HG03060 (cell line): ENCODE measurements at regions not wholly inside any gene's neighbourhood (a gene's known extent, or its start where the extent isn't known, plus 50 kb on each side); places are given as distances from the start of the nearest gene placed in this dataset.
"Not testable (repeated sequence)": the region's sequence is repeated elsewhere in the genome, so short reads cannot be mapped to it uniquely, and the experiment has no call there.

Source experiments
- ATAC-seq: cut with Tn5 transposase; IDR thresholded peaks from one replicate; pipeline ENCODE4 v1.9.1; 2021; ENCODE audit warnings: low read depth, moderate number of reproducible peaks; ENCODE audit not compliant: unreplicated experiment

- no peak for ATAC-seq
Observed at GRCh38 chr4:42205541-42205940, 53.1 kb upstream of the BEND4 start.

DNA sequence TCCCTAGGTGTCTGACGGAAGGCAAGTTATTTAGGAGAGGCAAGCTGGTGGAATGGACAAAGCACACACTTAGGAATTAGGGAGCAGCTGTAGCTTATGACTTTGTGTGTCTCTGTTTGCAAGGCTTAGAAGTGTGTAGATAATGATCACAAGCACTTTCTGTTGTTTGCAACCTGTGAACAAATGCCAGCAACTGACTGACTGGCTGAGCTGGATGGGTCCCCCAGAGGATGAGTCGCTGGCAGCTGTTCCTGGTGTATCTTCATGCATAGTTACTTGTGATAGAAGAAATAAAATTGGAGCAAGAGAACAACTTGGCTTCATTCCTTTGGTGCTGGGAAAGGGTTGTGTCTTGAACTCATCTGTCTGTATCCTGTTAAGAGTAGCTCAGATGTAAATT, 64.2 kb upstream of the BEND4 start:
- no peak for ATAC-seq

- ATAC-seq, result no peak
Observed at GRCh38 chr4:42225286-42225685, 72.8 kb upstream of the BEND4 start.

GRCh38 chr4:42234817-42235216, 82.4 kb upstream of the BEND4 start:
- ATAC-seq, result no peak

DNA sequence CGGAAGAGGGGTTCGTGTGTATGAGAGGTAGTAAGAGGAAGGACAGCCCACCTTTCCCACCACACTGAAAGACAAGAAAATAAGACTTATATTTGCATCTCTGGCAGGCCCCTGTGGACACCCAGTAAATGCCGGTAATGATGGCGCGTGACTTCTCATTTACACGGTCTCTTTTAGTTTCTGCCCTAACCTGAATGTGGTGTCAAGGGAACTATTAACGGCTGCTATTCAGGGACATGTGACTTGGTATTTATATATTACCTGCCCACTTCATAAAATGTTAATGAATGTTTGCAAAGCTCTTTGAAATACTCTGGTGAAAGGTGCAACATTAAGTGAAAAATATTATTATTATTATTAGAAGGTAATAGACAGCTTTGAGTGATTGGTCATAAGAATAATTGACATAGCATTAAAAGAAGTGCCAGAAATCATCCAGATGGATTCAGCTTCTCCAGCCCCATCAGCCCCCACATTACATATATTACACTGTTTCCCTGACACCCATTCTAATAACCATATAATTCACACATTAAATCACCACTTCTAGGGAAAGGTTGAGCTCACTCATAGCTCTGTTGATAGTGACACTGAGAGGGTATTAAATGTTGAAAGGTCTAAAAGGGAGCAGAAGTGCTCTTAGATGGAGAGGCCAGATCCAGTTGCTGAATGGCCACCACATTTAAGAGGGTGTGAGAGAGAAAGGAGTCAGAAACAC, 83.0 kb upstream of the BEND4 start:
- no peak for ATAC-seq

DNA sequence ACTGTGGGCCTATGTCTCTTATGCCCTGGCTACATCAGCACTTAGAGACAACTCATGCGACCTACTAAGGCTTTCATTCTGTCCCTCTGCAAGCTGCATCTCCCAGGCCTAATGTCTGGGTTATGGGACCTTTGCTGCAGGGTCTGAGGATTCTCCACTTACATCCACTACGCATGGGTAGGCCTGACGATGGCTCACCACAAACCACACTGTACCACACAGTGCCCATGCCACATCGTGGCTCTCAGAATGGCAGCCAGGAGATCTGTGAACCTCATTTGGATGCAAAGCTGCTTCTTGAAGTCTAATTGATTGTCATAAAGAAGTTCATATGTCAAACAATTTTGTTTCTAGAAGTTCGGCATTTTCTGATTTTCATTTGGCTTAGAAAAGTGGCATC, 84.6 kb upstream of the BEND4 start:
- no peak for ATAC-seq

DNA sequence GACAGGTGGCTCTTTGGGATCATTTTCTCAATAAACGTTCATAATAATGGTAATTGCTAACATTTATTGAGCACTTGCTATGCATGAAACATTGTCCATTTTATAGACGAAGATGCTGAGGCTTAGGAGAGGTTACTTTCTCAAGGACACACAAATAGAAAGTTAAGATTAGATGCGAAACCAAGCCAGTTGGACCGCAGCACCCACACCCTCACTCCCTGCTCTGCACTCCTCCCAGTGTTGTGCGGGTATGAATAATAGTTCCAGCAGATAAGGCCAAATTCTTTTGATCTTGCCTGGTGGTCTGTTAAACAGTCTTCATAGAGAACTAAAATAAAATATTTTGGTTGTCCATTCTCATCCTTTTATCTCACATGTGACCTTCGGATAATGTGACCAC, 85.0 kb upstream of the BEND4 start:
- no peak for ATAC-seq

- no peak for ATAC-seq
Observed at GRCh38 chr4:42248972-42249371, 96.5 kb upstream of the BEND4 start.

DNA sequence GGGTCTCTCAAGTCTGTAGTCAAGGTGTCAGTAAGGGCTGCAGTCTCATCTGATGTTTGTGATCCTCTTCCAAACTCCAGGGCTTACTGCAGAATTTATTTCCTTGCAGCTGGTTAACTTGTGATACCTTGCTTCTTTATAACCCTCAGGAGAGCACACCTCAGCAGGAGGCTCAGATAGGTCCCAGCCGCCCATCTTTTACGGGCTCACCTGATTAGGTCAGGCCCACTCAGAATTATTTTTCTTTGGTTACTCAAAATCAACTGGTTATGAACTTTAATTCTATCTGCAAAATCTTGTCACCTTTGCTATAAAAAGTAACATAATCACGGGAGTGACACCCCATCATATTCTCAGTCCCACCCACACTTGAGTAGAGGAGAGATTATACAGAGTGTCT, 99.9 kb upstream of the BEND4 start:
- no peak for ATAC-seq

GRCh38 chr4:42257645-42258044, 105.2 kb upstream of the BEND4 start:
- ATAC-seq, result not testable (repeated sequence)

GRCh38 chr4:42262701-42263490, 110.4 kb upstream of the BEND4 start:
- no peak for ATAC-seq

- no peak for ATAC-seq
Observed at GRCh38 chr4:42265782-42266602, 113.5 kb upstream of the BEND4 start.

DNA sequence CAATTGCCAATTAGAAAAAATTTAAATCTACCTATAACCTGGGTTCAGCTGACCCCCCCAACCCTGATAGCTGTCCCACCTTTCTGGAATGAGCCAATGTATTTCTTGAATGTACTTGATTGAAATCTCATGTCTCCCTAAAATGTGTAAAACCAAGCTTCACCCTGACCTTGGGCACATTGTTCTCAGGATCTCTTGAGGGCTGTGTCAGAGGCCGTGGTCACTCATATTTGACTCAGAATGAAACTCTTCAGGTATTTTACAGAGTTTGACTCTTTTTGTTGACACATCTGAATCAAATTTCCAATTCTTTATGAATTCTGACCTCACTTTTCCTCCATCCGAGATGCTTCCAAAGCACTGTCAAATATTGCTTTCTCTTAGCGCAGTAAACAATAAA, 115.3 kb upstream of the BEND4 start:
- ATAC-seq, result no peak

DNA sequence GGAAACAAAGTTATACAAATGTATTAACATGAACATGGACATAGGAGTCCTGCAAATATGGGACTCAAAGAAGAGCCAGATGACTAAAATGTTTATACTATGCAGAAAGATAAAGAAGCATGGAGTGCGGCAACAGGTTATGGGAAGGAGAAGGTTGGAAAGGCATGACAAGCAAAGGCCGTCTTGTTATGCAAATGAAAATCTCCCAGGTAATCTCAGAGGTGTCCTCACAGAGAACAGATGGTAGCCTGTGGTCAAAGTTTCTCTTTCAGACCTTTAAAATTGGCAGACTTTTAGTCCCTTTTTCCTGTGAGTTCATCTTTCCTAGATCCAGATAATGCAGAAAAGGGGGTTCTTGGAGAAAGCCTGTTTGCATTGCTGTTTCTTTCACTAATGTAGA, 116.4 kb upstream of the BEND4 start:
- ATAC-seq, result no peak

GRCh38 chr4:42271096-42271495, 118.6 kb upstream of the BEND4 start:
- ATAC-seq, result no peak

DNA sequence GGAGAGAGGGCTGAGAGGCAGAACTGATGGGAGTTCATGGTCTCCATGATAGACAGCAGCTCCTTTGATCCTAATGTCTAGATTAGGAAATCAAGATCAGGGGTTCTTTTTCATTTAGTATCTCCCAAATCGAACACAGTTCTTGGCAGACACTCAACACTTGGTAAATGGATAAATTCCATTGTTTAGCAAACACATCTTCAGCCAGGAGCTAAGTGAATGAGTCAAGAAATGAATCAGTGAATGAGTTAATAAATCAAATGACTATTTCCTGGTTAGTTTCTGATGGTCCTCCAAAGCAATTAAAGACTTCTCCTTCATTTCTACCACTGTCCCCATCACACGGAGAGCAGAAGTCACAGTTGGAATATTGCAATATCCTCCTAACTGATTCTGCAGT, 120.0 kb upstream of the SHISA3 start:
- ATAC-seq, result no peak

- no peak for ATAC-seq
Observed at GRCh38 chr4:42278709-42279324, 118.5 kb upstream of the SHISA3 start.

DNA sequence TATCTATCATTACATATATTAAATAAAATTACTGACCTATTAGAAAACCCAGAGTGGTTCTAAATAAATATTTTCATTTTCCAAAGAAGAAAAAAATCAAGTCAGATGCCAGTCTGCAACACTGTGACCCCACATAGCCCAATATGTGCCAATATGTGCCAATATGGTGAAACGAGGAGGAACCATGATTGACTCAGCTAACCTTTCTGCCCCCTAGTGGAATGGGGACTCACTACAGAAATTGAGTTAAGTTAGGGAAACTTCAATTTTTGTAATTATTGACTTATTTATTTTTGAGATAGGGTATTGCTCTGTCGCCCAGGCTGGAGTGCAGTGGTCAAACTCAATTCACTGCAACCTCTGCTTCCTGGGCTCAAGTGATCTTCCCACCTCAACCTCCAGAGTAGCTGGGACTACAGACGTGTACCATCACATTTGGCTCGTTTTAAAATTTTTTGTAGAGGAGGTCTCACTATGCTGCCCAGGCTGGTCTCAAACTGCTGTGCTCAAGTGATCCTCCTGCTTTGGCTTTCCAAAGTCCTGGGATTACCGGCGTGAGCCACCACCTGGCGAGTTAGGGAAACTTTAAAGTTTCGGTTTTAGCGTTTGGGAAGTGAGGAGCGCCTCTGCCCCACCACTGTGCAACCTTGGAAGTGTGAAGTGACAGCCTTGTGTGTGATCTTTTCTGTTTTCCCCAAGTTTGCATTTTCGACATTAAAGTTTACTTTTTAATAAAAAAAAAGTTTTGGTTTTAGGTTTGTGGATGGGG, 116.8 kb upstream of the SHISA3 start:
- no peak for ATAC-seq

DNA sequence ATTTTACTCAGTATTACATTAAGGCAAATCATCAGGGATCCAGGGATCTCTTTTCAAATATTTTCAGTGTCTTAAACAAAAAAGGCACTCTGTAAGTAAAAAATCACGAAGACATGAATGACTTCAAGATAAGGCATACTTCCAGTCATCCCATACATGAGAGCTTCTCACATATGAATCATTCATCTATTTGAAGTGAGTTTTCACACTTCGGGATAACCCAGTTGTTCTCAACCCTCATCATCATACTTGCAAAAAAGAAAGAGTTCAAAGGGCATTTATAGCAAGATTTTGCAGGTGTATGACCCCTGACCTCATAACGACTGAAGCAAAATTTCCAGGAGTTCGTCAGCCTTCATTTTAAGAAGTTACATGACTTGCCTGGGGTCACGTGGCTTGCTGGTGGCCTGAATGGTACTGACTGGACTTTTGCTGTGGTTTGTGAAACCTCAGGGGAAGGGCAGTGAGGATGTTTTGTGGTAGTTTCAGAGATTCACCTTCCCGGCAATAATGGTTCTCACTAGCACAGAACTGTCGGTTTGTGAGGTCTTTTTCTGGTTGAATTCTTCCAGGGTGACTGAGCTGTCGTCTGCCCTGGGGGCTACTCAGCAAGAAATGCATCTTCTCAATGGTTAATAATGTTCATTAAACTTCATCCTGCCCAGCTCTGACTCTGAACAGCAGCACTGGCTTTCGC, 115.8 kb upstream of the SHISA3 start:
- peak; percentile 48 for ATAC-seq
